ENCODE measurements at regions not wholly inside any gene's neighbourhood (a gene's known extent, or its start where the extent isn't known, plus 50 kb on each side); places are given as distances from the start of the nearest gene placed in this dataset.
"Not testable (repeated sequence)": the region's sequence is repeated elsewhere in the genome, so short reads cannot be mapped to it uniquely, and the experiment has no call there.

DNA sequence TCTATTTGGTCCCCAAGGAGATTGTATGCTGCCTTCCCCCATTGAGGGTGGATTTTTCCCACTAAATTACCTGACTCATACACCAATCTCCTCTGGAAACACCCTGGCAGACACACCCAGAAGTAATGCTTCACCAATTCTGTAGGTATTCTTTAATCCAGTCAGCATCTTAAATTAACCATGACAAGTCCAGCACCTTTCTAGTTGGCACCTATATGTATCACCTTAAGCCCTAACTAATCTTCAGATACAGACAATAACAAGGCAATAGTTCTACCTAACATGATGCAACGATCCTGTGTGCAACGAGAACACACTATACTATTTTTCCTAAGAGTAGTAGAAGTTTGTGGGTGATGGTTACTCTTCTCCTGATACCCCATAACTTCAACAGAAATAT lies 473.3 kb upstream of the NPAP1 start:
- BruUV-seq (replicated peaks); CTCF ChIA-PET; H3K9me3 ChIP-seq (ENCODE audit: control insufficient read depth, insufficient read depth, low read depth, low read length); intact Hi-C loops (cut with micrococcal nuclease; ENCODE audit: unreplicated experiment); H3K4me3 ChIP-seq (ENCODE audit: low read depth in 2 of 2, low read length in 2 of 2); ATAC-seq; H3K27me3 ChIP-seq (ENCODE audit: control insufficient read depth, insufficient read depth, low read length); POLR2A ChIA-PET; H3K4me1 ChIP-seq (ENCODE audit: control insufficient read depth, insufficient read depth, low read length); DNase-seq (ENCODE audit: low read depth, low spot score); H3K36me3 ChIP-seq (ENCODE audit: control insufficient read depth, insufficient read depth, low read length); in situ Hi-C loops (cut with HindIII; ENCODE audit: low pct_unique_long_range_greater_than_20kb, low sequenced_read_pairs); H3K27ac ChIP-seq (ENCODE audit: low read length): not testable (repeated sequence)

DNA sequence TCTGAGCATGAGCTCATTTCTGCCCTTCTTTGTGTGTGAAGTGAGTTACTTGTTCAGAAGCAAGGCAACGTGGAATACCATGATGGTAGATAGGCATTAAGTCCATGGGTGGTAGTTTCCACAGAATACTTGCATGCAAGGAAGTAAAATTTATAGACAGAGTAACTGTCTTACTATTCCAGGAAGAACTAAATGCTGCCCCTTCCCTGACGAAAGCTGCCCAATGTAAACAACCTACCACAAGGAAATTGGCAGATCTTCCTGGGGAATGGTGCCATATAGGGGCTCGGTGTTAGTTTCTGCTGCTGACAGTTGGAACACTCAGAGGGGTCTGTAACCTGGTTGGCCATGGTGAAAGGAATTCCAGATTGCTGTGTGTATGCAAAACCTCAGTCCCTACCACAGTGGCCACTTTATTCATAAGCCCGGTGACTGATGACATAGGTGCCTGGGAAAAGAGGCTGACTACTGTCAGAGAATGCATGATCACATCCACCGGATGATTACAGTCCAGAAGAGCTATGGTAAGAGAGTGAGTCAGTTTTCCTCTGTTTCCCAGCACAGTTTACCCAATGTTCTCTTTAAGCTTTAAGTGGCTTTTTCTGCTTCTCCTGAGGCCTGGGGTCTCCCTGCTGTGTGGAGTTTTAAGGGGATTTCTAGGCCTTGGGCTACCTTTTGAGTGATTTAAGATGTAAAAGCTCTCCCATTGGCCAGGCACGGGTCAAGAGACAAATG lies 463.7 kb upstream of the NPAP1 start:
- H3K4me1 ChIP-seq (ENCODE audit: control insufficient read depth, insufficient read depth, low read length); H3K9me3 ChIP-seq (ENCODE audit: control insufficient read depth, insufficient read depth, low read depth, low read length); H3K4me3 ChIP-seq (ENCODE audit: low read depth in 2 of 2, low read length in 2 of 2); ATAC-seq; intact Hi-C loops (cut with micrococcal nuclease; ENCODE audit: unreplicated experiment); BruUV-seq (replicated peaks); H3K27me3 ChIP-seq (ENCODE audit: control insufficient read depth, insufficient read depth, low read length); DNase-seq (ENCODE audit: low read depth, low spot score); H3K36me3 ChIP-seq (ENCODE audit: control insufficient read depth, insufficient read depth, low read length); CTCF ChIA-PET; POLR2A ChIA-PET; H3K27ac ChIP-seq (ENCODE audit: low read length); in situ Hi-C loops (cut with HindIII; ENCODE audit: low pct_unique_long_range_greater_than_20kb, low sequenced_read_pairs): not testable (repeated sequence)

DNA sequence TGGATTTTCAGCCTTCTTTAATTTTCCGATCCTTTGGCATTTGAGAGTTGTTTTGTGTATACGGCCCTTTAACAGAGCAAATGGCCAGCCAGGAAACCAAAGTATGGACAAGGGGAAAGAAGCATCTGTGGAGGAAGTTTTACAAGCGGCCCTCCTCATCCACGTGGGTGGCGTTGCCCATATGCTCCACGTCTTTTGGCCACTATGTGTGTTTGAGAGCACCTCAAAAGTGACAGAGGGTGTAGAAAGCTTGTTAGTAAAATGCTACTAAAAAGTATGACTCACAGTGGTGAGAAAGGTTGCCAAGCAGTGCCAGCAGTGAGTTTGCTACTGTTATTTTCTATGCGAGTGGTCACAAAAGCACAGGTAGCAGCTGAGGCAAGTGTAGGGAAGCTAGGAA lies 451.8 kb upstream of the NPAP1 start:
- Histone ChIP-seq H3K4me1 (ENCODE audit: control insufficient read depth, insufficient read depth, low read length) (no peaks in the 10 kb centered on the region), H3K9me3 (ENCODE audit: control insufficient read depth, insufficient read depth, low read depth, low read length) (peaks cover 2% of the 10 kb centered on the region; the same call in 1 of the 2 replicates), H3K27me3 (ENCODE audit: control insufficient read depth, insufficient read depth, low read length) (no peaks in the 10 kb centered on the region), H3K36me3 (ENCODE audit: control insufficient read depth, insufficient read depth, low read length) (no peaks in the 10 kb centered on the region), H3K4me3 (ENCODE audit: low read depth in 2 of 2, low read length in 2 of 2) (no peak overlapping the region), H3K27ac (ENCODE audit: low read length) (no peak overlapping the region)
- intact Hi-C loops (cut with micrococcal nuclease; ENCODE audit: unreplicated experiment), result no loop called here
- ChIA-PET CTCF (no interaction called here), POLR2A (no interaction called here)
- TF ChIP-seq TCF7L2 (IDR thresholded peaks at IDR 0.05; ENCODE audit: low read depth, low read length) (no peak), POLR2AphosphoS5 (IDR thresholded peaks at IDR 0.05; ENCODE audit: low read depth, low read length) (no peak), SIN3A (IDR thresholded peaks at IDR 0.05; ENCODE audit: borderline replicate concordance, insufficient read depth, low read depth, low read length) (no peak)
- TF ChIP-seq, protein P1, sequence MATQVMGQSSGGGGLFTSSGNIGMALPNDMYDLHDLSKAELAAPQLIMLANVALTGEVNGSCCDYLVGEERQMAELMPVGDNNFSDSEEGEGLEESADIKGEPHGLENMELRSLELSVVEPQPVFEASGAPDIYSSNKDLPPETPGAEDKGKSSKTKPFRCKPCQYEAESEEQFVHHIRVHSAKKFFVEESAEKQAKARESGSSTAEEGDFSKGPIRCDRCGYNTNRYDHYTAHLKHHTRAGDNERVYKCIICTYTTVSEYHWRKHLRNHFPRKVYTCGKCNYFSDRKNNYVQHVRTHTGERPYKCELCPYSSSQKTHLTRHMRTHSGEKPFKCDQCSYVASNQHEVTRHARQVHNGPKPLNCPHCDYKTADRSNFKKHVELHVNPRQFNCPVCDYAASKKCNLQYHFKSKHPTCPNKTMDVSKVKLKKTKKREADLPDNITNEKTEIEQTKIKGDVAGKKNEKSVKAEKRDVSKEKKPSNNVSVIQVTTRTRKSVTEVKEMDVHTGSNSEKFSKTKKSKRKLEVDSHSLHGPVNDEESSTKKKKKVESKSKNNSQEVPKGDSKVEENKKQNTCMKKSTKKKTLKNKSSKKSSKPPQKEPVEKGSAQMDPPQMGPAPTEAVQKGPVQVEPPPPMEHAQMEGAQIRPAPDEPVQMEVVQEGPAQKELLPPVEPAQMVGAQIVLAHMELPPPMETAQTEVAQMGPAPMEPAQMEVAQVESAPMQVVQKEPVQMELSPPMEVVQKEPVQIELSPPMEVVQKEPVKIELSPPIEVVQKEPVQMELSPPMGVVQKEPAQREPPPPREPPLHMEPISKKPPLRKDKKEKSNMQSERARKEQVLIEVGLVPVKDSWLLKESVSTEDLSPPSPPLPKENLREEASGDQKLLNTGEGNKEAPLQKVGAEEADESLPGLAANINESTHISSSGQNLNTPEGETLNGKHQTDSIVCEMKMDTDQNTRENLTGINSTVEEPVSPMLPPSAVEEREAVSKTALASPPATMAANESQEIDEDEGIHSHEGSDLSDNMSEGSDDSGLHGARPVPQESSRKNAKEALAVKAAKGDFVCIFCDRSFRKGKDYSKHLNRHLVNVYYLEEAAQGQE (IDR thresholded peaks at IDR 0.05; ENCODE audit: insufficient read depth in 1 of 2, low read depth in 2 of 2, low read length in 1 of 2), result no peak
- TF ChIP-seq, protein P2, sequence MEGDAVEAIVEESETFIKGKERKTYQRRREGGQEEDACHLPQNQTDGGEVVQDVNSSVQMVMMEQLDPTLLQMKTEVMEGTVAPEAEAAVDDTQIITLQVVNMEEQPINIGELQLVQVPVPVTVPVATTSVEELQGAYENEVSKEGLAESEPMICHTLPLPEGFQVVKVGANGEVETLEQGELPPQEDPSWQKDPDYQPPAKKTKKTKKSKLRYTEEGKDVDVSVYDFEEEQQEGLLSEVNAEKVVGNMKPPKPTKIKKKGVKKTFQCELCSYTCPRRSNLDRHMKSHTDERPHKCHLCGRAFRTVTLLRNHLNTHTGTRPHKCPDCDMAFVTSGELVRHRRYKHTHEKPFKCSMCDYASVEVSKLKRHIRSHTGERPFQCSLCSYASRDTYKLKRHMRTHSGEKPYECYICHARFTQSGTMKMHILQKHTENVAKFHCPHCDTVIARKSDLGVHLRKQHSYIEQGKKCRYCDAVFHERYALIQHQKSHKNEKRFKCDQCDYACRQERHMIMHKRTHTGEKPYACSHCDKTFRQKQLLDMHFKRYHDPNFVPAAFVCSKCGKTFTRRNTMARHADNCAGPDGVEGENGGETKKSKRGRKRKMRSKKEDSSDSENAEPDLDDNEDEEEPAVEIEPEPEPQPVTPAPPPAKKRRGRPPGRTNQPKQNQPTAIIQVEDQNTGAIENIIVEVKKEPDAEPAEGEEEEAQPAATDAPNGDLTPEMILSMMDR (IDR thresholded peaks at IDR 0.05), result no peak
- ATAC-seq, result no peak
- no TSS peak for BruUV-seq (replicated peaks)
- in situ Hi-C loops (cut with HindIII; ENCODE audit: low pct_unique_long_range_greater_than_20kb, low sequenced_read_pairs), result no loop called here
- DNase-seq (ENCODE audit: low read depth, low spot score), result no peak
